Stimulated activated CD4-positive, alpha-beta T cell treated with anti-CD3 and anti-CD28 coated beads, TNF-alpha, amount 100 ng/mL, for 24 hours (primary cell): ENCODE measurements at regions not wholly inside any gene's neighbourhood (a gene's known extent, or its start where the extent isn't known, plus 50 kb on each side); places are given as distances from the start of the nearest gene placed in this dataset.
"Not testable (repeated sequence)": the region's sequence is repeated elsewhere in the genome, so short reads cannot be mapped to it uniquely, and the experiment has no call there.

ENCODE experiments used
- DNase-seq, 3 experiments: peaks; one replicate each; pipeline ENCODE4 v3.0.0-alpha.2; 2020; ENCODE audit warnings: low read depth in 3 of 3

- no peak for DNase-seq
These were observed 579.7 kb upstream of the RAG2 start for GRCh38 chr11:37177721-37178120.

DNA sequence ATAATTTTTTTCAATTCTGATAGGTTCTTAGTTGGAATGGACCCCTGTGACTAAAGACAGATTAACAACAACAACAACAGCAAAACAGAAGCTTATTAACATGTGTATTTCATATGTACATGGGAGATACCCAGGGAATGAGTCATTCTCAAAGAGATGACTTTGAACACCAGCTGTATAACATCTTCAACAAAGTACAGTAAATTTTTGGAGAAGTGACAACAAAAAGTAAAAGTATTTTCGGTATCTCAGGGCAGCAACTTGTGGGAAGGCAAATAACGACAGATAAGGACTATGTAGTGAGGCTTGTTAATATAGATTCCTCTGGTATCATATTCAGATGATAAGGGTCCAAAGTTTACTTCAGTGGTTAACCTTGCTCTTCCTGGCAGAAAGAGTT is 573.4 kb upstream of the RAG2 start:
- no peak for DNase-seq

DNA sequence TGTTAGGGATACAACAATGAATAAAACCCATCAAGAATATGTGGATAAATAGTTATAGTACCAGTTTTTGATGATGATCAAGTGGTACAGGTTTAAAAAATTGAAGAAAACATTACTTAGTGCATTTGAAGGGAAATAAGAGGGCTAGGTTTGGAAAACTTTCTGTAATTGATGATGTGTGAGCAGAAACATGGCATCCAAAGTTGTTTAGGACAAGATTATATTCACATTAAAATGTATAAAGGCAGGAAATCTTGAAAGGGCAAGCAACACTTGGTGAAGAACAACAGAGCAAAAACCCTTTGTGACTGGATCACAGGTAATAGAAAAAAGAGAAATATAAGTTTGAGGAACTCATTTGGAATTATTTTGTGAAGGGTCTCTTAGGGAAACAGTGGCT is 572.3 kb upstream of the RAG2 start:
- DNase-seq = no peak

DNA sequence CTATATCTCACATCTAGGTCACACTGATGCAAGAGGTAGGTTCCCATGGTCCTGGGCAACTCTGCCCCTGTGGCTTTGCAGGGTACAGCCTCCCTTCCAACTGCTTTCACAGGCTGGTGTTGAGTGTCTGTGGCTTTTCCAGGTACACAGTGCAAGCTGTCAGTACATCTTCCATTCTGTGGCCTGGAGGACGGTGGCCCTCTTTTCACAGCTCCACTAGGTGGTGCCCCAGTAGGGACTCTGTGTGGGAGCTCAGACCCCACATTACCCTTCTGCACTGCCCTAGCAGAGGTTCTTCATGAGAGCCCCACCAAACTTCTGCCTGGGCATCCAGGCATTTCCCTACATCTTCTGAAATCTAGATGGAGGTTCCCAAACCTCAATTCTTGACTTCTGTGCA is 547.4 kb upstream of the RAG2 start:
- DNase-seq = not testable (repeated sequence)

DNA sequence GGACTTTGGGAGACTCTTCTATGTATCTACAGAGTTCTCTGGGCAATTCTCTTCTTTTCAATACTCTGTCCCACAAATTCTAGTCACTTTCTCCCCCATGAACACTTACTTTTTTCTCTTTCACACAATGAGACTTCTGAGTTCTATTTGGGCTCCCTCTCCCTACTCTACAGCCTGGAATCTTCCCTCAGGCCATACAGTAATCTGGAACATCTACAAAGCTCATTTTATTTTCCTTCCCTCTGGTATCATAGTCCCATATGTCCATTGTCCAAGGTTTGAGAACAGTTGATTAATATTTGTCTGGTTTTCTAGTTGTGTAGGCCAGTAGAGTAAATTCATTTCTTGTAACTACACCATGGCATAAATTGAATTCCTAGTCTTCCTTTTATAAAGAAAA is 544.6 kb upstream of the RAG2 start:
- DNase-seq = no peak

DNA sequence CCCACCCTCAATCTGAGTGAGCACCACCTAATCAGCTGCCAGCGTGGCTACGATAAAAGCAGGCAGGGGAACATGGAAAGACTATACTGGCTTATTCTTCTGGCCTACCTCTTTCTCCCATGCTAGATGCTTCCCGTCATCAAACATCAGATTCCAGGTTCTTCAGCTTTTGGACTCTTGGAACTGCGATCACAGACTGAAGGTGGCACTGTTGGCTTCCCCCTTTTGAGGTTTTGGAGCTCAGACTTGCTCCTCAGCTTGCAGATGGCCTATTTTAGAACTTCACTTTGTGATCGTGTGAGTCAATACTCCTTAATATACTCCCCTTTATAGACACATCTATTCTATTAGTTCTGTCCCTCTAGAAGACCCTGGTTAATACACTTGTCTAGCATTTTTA is 543.7 kb upstream of the RAG2 start:
- no peak for DNase-seq

DNA sequence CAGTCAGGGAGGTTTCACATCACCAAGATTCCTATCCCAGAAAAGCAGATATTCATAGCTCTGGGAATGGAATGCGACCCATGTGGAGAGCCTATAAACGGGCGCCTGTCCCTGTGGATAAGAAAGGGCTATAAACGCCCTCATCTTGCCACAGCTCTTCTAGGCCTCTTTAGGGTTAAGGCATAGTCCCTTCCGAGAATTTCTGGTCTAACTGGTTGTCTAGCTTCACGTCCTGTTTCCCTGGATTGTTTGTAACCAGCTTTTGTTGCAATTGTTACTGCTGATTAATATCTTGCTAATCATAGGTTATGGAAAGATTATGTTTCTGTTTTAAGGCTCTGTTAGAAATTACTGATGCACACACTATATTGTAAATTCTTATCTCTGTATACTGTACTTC is 537.6 kb upstream of the RAG2 start:
- DNase-seq = not testable (repeated sequence)

GRCh38 chr11:37134637-37135036 is 536.6 kb upstream of the RAG2 start:
- no peak for DNase-seq

DNA sequence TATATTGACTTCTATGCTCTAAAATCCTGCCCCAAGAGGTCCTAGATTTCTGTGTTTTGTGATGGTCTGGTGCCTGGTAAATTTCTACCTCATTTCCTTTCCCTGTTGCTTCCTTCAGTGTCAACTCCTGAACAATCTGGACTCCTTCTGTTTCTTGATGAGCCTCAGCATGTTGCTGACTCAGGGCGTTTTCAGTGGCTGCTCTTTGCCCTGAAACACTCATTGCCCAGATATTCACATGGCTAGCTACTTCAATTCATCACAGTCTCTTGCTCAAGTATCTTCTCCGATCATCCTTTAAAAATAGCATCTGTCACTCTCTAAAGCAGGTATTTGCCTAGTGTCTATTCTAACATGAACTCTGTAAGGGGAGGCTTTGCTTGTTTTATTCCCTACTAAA is 526.3 kb upstream of the RAG2 start:
- no peak for DNase-seq

DNA sequence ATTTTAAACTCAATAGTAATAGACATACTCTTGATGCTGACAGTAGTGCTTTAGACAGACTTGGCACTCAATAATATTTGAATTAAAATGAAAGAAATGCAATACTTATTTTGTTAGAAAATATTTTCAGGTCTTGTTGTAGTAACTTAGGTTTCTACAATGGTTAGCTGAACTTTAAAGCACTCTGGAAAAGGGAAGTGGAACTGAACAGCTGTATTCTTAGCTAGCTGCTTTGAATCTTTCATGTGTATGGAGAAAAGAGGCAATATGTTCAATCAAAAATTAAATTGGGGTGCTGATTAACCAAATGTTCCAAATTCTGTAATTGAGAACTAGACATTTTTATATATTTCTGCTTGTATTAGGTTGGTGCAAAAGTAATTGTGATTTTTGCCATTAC is 517.9 kb upstream of the RAG2 start:
- no peak for DNase-seq

DNA sequence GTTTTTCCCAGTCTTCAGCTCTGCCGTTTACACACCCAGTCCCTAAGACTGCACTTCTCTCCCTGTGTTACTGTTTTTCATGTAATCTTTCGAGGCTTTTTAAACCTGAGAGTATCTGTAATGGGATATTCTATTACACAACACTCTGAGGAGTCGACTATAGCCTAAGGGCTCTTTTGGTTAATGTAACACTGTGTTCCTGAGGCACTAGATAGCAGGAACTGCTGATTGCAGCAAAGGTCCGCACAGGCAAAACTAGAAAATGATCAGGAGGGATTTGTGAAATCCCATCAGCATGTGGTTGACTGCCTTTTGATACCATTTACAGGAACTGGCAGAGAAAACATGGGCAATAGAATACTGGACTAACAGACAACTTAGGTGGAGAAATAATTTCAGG is 512.3 kb upstream of the RAG2 start:
- no peak for DNase-seq

DNA sequence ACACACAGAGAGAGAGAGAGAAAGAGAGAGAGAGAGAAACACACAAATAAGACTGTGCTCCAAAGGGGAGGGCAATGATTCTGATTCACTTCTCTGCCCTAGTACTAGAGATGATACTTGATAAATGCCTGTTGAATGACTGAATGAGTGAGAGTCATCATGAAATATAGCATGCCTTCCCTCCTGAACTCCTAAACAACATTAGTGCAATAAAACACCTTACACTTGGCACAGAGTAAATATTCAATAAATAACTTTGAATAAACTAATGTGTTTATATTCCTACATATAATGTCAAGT is 511.2 kb upstream of the RAG2 start:
- DNase-seq = no peak

GRCh38 chr11:37108436-37109285 is 510.6 kb upstream of the RAG2 start:
- DNase-seq = no peak

DNA sequence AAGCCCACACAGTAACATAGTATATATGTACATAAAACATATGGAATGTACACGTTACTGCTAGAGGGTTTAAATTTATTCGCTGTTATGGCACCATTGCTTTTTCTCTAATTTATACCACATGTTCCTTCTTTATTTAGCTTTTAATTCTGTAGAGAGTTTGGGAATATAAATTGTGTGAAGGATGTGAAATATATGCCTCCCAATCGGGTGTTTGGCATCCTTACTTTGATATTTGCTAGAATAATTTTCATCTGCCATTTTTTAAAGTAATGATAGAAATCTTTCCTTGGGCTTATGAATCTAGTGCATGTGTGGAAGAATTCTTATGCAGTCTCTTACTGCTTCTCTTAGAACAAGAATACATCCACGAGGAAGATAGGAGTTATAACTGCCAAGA is 509.8 kb upstream of the RAG2 start:
- no peak for DNase-seq

DNA sequence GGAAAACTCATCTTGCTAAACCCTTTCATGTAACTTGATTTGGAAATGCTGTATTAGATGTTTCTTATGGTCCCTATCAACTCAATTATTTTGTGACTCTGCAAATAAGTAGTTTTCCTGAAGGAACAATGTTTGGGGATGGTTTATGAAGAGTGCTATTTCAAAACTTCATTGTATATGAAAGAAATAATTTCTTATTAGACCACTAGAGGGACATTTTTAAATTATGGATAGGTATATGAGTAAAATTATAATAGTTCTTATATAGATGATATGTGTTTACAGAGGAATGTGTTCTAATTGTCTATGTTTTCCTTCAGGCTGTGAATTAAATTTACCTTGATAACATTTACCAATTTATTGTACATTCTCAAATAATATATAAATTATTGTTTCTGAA is 509.4 kb upstream of the RAG2 start:
- DNase-seq = no peak

- DNase-seq = no peak
These were observed 507.4 kb upstream of the RAG2 start for GRCh38 chr11:37105427-37105826.

DNA sequence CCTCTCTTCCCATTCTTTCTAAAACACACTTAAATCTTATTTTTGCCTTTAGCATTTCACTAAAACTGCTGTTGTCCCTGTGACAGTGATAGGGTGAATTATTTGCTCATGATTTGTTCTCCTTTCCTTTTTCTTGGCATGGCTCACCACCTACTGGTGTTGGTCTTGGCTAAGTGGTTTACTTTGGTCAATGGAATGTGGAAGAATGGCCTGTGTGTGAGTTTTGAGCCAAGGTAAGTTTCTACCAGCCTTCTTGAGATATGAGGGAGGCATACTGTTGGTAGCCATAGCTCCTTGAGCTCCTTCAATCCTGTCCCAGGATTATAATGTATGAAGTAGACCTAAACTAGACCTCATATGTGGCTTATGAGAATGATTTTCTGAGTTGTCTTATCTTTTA is 506.3 kb upstream of the RAG2 start:
- DNase-seq = no peak

- no peak for DNase-seq
These were observed 502.0 kb upstream of the RAG2 start for GRCh38 chr11:37100008-37100407.

DNA sequence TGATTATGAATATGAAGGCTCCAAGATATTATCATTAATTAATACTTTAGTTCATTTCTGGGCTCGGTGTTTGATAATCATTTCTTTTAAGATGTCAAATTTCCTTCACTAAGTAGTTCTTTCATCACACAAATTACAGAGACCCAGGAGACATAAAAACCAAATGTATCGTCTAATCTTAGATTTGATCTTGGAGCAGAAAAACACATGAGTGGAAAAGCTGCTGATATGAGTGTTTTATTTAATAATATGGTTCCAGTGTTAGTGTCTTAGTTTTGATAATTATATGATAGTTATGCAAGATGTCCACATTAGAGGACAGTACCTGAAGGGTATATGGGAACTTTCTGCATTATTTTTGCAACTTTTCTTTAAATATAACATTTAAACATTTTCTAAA is 494.5 kb upstream of the RAG2 start:
- no peak for DNase-seq

- DNase-seq = no peak
These were observed 491.4 kb upstream of the RAG2 start for GRCh38 chr11:37089439-37089838.

GRCh38 chr11:37088573-37088910 is 490.5 kb upstream of the RAG2 start:
- DNase-seq = no peak

DNA sequence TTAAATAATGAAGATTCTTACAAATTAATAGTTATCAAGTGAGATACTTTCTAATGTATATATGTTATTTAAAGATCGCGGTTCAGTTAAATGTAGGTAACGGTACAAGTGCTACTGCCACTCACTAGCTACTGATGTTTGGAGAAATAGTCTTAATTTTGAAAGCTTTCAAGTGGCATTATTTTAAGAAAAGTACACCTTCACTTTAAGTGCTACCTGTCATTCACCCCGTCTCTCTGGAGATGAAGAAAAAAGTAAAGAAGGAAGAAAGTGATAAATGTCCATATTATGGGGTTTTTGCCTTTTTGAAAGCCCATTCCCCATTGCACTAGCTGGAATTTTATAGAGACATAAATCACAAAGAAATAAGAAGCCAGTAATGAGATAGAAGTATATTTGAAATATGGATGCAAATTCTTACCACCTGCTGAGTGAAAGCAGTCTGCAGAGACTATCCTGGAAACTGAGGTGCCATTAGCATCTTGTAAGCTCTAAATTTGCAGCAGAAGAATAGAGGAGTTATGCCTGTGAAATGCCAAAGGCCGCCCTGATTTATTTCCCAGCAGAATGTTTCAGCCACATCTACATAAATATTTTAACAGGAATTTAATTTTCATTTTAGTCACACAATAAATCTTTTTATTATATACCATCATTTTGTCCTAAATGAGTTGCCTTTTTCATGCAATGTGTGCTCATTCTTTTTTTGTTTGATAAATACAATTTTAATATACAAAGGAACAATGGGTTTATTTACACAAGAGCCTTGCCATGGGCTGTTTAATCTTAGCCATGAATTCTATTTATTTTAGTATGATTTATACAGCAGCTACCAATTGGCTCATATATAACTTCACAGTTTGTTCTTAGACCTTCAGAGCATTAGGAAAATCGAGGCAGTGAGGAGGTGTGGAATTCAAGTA is 489.9 kb upstream of the RAG2 start:
- DNase-seq = no peak

GRCh38 chr11:37078521-37078920 is 480.5 kb upstream of the RAG2 start:
- DNase-seq = no peak
